Dermis microvascular lymphatic vessel endothelial cell (primary cell): ENCODE measurements at regions not wholly inside any gene's neighbourhood (a gene's known extent, or its start where the extent isn't known, plus 50 kb on each side); places are given as distances from the start of the nearest gene placed in this dataset.
"Not testable (repeated sequence)": the region's sequence is repeated elsewhere in the genome, so short reads cannot be mapped to it uniquely, and the experiment has no call there.

ENCODE experiments used
- DNase-seq, 2 donors: peaks; one replicate each; pipeline versions ENCODE4 v3.0.0 to v3.0.0-alpha.2; 2010; ENCODE audit warnings: low read depth in 2 of 2

- no peak for DNase-seq
Measured at GRCh38 chr5:155114655-155115054, 101.1 kb downstream of the KIF4B start.

GRCh38 chr5:155116456-155117251 lies 103.1 kb downstream of the KIF4B start:
- no peak for DNase-seq

- no peak for DNase-seq
Measured at GRCh38 chr5:155125551-155126095, 112.1 kb downstream of the KIF4B start.

- no peak for DNase-seq
Measured at GRCh38 chr5:155126573-155126972, 113.0 kb downstream of the KIF4B start.

- DNase-seq, result no peak
Measured at GRCh38 chr5:155127552-155127951, 114.0 kb downstream of the KIF4B start.

- DNase-seq, result no peak
Measured at GRCh38 chr5:155128786-155129512, 115.4 kb downstream of the KIF4B start.

- DNase-seq, result no peak
Measured at GRCh38 chr5:155129513-155129880, 115.9 kb downstream of the KIF4B start.

GRCh38 chr5:155134130-155134529 lies 120.6 kb downstream of the KIF4B start:
- no peak for DNase-seq

GRCh38 chr5:155136216-155136850 lies 122.8 kb downstream of the KIF4B start:
- no peak for DNase-seq

GRCh38 chr5:155137683-155138082 lies 124.1 kb downstream of the KIF4B start:
- no peak for DNase-seq

GRCh38 chr5:155140646-155141045 lies 127.1 kb downstream of the KIF4B start:
- no peak for DNase-seq

GRCh38 chr5:155144956-155145355 lies 131.4 kb downstream of the KIF4B start:
- no peak for DNase-seq

- DNase-seq, result peak; percentile 1 to 12
Measured at GRCh38 chr5:155147222-155147621, 133.7 kb downstream of the KIF4B start.

- no peak for DNase-seq
Measured at GRCh38 chr5:155148694-155149093, 135.1 kb downstream of the KIF4B start.

GRCh38 chr5:155150012-155150411 lies 136.5 kb downstream of the KIF4B start:
- no peak for DNase-seq

- peak in 1 of 2 donors; percentile 14 for DNase-seq
Measured at GRCh38 chr5:155154973-155155372, 141.4 kb downstream of the KIF4B start.

- not testable (repeated sequence) for DNase-seq
Measured at GRCh38 chr5:155163084-155163483, 149.5 kb downstream of the KIF4B start.

- DNase-seq, result no peak
Measured at GRCh38 chr5:155167736-155168135, 154.2 kb downstream of the KIF4B start.

- no peak for DNase-seq
Measured at GRCh38 chr5:155181542-155181941, 168.0 kb downstream of the KIF4B start.

- DNase-seq, result no peak
Measured at GRCh38 chr5:155189476-155189875, 175.9 kb downstream of the KIF4B start.

GRCh38 chr5:155189981-155190380 lies 176.4 kb downstream of the KIF4B start:
- no peak for DNase-seq

- DNase-seq, result no peak
Measured at GRCh38 chr5:155193029-155193428, 179.5 kb downstream of the KIF4B start.
